Amniotic stem cell (primary cell): ENCODE measurements at regions not wholly inside any gene's neighbourhood (a gene's known extent, or its start where the extent isn't known, plus 50 kb on each side); places are given as distances from the start of the nearest gene placed in this dataset.
"Not testable (repeated sequence)": the region's sequence is repeated elsewhere in the genome, so short reads cannot be mapped to it uniquely, and the experiment has no call there.

ENCODE experiments used
- DNase-seq: peaks from one replicate; lab custom pipeline; 2025; lab: John Stamatoyannopoulos, UW

DNA sequence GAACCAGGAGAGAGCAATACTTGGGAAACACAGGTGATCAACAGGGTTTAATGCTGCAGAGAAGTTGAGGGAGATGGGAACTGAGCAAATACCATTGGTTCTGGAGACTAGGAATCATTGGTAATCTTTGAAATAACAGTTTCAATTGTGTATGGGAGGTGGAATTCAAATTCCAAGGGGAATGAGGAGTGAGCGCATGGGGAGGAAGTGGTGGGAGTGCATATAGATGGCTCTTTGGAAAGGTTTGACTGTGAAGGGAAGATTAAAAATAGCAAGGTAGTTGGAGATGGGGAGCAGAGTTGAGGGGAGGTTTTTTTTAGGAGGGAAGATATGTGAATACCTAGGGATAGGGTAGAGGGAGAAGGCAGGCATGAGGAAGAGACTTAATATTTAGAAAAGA is 51.1 kb upstream of the ROPN1 start:
- no peak for DNase-seq

DNA sequence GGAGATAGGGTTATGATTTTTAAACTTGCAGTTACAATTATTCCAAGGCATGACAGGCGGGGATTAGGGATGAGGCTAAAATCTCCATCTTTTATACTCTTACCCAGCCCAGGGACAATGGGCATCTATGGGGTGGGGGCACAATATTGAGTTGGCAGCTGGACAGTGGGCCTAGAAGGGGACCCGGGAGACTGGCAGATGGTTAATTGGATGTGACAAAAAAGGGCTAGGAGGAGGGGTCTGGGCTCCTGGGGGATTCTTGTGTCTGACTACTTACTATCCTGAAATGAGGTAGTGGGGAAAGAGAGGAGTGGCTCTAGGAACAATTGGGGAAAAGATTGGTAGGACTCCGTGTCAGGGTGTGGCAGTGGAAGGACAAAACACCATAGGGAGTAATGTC is 53.0 kb upstream of the ROPN1 start:
- no peak for DNase-seq

DNA sequence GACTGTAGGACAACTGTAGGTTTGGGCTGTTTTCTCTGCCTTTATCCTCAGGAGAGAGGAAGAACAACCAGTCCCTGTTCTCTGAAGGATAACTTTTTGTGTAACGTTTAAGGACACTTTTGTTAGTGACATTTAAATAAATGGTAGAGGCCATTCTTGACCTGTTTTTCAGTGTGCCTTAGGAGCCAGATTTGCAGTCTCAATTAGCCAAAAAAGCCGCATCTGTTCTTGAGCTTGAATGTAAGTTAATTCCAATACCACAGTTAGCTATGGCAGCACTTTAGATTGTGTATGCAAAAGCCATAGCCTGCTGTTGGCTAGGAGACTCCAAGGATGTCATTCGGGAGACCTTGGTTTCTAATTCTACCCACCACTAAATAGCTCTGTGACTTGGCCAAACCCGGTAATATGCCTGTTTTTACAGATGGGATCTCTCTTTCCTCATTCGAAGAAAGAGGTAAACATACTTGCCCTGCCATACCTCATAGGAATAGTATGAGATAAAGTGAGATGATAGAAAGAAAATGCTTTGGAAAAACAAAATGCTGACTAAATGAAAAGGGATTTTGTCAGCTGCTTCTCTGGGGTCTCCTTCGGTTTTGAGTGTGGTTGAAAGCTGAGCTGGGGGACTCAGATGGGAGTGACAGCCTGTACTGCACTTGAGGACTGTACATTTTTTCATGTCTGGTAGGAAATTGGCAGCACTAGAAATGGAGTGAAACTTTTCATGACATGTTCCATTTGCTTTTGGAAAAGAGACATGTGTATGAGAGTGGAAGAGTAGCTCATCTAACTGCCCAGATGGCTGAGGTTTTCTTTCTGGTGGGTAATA is 57.3 kb upstream of the ROPN1 start:
- no peak for DNase-seq

DNA sequence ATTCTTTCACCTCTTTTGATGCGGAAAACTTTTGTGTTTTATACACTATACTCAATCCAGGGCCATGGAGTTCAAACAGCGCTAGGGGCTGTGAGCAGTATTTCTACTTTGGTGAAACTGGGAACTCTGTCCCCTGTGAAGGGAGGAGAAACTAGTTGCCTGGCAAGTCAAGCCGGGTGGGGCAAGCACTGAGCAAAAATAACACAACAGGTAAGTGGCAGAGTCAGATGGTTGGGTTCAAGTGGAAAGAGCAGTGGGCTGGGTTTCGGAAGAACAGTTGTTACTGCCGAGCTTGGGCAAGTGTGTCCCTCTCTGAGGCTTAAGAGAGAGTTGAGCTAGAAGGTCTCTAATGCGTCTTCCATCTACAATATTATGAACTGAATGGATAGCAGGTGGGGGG is 59.7 kb upstream of the ROPN1 start:
- DNase-seq = no peak

DNA sequence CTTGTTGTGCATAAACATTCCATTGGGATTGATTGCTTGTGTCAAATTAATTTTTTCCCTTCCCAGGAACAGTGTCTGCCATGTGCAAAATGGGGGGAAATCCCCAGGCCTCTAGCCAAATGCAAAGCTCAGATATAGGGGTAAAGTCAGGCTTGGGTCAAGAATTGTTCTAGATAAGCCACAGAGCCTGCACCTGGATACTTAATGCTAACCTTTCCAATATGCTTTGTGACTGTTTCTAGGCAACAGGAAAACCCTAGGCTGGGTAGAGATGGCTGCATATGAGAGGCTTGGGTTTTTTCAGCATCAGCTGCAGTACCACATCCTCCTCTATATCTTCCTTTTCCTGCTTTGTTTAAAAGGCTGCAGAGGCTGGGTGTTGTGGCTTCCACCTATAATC is 61.9 kb upstream of the ROPN1 start:
- DNase-seq = no peak

DNA sequence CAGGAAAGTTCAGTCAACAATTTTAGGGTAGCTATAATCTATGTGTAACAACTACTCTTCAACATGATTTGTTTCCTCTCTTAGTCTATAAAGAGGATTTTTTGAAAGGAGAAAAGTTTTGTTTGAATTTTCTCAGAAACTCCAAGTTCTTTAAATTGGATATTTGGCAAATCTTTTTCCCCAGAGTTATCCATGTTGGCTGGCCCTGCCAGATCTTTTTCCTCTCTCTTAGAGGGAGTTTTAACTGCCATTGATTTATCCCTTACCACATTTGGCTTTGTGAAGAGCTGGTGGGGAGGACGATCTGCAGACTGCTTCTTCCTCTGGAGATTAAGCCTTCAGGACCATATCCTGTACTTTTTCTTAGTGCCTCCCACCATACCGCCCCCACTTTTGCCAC is 64.9 kb upstream of the ROPN1 start:
- DNase-seq = no peak

DNA sequence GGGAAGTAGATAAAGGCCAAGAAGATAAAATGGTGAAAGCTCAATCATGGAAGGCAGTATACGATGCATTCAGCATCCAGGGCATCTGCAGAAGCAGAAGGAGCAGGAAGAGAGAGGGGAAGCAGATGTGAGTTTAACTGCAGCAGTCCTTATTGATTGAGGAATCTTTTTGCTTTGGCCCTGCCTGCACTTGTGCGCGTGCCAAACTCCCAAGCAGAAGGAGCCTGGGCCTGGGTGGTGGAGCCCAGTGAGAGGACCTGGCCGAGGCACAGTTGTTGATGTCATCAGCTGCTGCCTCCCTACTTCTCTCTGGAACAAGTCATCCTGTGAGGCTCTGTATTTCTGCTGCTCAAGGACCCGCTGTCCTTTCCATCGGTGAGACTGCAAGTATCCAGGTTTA is 65.5 kb upstream of the ROPN1 start:
- DNase-seq = no peak

DNA sequence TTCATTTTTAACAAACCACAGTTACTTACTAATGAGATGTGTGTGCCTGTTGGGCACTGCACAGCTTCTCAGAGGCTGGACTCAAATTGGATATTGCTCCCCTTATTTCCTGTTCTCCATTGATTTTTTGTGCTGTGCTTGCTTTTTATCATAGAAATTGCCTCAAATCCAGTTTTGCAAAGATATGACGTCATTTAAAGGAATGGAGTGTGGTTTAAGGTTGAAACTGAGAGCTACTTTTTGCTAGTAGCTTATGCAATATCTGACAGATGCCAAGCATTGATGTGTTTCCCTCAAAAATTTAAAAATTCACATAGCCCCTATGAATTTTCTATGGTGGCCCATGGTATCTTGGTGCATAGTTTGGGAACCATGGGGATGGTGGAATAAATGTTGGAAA is 67.7 kb upstream of the ROPN1 start:
- no peak for DNase-seq

DNA sequence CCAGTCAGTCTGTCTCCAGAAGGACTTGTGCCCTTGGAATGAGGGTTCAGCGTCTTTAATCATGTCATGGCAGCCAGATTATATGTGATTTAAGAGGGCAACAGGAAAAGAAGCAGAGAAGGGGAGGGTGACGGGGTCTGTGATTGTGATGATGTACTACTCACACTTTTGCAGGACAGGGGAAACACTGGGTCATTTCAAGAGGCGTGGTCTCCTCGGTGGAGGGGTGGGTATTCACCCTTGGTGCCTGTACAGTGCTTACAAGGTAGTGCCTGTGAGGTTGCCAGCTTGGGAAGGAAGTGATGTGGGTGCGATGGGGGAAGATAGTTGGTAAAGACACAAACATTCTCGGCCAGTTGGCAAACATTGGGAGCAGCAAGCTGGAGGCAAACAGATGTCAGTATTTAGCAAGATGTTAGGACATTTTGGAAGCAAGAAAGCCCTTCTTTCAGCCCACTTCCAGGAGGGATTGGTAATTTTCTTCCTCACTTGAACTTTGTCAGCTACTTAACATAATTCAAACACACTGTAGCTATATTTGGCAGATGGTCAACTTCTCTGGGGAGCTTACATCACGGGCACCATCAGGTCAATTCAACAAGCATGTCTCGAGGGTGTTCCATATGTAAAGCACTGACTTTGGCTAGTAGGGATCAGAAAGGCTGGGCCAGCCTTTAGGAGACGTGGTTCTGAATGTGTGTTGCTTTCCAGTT is 71.4 kb upstream of the ROPN1 start:
- no peak for DNase-seq

DNA sequence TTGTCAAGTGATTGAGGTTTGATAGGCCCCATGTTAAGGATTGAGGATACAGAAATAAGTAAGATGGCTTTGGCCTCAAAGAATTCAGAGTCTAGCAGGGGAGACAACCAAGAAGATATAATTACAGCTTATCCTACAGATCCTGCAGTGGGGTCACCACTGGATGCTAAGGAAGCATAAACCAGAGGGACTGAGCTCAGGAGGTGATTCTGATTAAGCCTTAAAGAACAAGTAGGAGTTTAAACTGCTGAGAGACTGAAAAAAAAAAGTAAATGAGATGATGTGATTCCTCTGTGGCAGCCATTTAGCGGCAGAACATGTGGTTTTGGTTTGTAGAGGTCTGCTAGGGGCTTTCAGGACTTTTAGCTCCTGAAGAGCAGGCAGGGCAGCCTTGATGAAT is 72.1 kb upstream of the ROPN1 start:
- DNase-seq = no peak

DNA sequence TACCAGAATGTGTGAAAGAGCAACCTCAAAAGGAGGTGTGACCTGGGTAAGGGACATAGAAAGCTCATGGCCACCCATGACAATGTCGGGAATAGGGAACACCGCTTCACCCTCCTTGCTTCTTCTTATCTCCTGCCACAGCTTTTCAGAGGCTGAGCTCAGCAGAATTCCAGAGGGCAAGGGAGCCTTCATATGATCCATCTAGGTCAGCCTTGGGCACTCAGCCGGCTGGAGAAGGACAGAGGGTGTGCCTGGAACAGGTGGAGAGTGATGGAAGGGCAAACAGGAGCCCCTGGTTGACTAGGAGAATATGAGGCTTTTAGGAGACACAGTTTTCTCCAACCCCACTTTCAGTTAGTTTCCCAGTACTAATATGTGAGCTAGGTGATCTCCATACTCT is 74.6 kb upstream of the ROPN1 start:
- not testable (repeated sequence) for DNase-seq

DNA sequence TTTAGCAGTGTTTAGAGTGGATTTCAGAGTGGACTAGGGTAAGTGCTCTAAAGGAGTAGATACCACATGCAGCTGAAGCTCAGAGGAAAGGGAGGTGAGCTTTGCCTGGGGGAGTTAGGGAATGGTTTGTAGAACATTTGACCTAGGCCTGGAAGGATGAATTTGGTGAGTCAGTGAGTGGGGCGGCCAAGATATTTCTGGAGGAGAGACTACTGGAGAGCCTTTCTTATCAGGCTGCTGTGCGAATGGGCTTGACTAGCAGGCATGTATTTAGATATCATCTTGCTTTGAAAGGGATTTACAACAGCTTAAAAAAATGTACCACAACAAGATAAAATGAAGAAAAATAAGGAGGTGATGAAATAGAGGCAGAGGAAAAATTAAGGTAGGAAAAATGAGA is 77.8 kb upstream of the ROPN1 start:
- DNase-seq = not testable (repeated sequence)

DNA sequence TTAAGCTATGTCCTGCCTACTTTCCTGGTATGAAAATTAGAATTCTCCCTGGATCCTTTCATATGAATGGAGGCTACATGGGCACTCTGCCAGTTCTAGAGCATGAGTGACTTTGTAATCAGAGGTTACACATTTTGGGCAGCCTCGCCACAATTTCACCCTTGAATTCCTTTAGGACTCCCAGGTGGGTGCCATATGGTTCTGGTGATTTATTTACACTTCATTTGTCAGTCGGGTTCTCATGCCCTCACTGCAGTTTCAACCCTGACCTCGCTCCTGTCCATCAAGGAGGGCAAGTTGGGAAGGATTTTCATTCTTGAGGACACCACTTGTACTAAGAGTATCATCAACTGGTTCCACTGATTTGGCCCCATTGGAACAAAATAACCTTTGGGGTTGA is 83.2 kb upstream of the ROPN1 start:
- not testable (repeated sequence) for DNase-seq

DNA sequence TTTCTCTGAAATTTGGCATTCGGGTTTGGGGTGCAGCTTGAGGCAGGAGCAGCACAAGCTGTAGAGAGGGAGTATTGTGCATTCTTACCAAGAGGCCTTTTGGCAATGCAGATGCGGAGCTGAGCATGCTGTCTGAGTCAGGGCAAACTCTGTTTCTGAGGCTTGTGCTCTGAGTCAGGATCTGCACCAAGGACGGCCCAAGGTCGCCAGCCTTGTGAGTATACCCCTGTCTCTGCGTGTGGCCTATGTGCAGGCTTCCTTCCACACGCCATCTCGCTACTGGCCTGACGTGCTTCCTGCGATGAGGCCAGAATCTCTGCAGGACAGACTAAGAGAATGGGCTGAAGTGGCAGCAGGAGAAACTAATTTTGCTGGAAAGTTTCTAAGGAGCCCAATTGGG is 83.8 kb upstream of the ROPN1 start:
- DNase-seq = no peak

DNA sequence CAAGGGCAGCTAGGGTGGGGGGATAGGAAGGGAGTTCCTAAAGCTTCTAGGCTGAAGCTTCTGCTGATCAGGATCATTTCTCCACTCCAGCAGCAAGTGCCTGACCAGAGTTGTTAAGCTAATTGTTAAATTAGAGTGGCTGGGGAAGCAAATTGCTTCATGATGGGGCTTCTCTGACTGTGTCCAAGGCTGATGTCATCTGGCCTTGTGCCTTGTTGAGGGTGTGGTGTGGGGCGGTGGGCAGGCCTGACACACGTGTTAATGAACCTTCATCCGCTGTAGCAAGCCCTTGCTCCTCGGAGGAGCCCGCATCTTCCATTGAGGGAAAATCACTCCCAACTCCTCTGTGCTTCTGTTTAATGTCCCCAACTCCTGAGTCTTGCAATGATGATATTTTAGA is 84.3 kb upstream of the ROPN1 start:
- DNase-seq = no peak

DNA sequence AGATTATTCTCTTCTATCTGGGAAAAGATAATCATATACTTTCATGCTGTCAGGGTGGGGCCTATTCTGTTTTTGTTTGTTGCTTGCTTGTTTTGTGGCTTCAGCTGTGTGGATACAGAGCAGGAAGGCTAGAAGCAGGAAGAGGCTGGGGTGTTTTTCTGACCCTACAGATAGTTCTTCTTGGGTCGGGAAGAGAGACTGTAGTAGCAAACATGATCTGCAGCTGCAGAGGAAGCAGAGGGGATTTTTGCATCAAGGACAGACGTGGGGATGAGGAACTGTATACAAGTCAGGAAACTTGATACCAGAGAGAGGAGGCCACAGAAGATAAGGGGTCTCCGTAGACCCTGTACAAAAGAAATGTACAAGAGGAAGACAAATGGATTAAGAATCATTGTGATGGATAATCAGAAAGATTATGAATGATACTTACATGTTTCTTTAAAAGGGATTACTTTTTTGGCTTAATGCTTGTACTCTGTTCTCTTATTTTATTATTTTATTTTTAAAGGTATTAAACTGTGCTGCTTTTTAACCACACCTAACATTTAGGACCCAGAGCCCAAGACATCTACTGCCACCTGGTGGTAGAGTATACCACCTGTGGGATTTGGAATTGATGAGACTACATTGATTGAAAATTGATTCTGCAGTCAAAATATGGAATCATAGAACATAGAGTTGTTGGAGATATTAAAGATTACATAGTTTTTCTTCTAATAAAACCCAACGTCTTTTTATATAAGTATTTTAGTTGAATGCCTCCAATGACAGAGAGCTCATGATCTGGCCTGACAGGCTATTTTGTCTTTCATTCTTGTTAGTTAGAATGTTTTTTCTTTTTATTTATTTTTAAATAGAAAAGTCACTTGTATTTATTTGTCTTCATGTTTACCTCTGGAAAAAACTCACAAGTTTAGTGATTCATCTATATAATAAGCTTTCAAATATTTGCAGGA is 87.3 kb upstream of the ROPN1 start:
- DNase-seq = peak; percentile 29

DNA sequence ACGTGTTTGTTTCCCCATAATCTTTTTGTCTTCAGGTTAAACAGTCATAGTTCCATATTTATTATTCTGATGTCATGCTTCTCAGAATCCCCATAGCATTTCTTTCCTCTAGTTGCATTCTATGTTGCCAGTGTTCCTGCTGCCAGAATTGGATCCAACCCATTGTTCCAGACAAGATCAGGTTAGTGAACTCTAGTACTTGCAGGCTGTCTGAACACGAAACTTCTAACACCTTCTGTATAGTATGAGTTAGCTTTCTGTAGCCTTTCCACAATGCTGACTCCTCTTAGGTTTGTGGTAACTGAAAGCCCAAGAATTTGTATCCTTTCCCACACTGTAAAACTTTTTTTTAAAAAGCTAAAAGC is 88.0 kb upstream of the ROPN1 start:
- no peak for DNase-seq

DNA sequence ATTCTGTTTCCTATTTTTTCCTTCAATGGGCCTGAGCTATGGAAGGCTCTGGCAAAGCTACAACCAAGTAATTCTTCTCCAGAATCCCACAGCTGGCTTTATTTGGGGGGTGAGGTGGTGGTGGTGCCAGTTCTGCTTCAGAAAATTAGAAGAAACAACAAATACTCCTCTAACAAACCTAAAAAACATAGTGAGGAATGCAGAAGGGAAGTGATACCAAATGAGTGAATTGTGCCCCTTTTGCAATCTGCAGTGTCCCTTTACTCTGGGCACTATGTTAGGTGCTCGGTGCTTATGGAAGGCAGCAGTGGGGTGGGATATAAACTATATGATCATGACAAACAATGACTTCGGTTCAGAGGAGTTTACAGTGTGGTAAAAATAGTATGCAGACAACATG is 90.4 kb upstream of the ROPN1 start:
- no peak for DNase-seq

DNA sequence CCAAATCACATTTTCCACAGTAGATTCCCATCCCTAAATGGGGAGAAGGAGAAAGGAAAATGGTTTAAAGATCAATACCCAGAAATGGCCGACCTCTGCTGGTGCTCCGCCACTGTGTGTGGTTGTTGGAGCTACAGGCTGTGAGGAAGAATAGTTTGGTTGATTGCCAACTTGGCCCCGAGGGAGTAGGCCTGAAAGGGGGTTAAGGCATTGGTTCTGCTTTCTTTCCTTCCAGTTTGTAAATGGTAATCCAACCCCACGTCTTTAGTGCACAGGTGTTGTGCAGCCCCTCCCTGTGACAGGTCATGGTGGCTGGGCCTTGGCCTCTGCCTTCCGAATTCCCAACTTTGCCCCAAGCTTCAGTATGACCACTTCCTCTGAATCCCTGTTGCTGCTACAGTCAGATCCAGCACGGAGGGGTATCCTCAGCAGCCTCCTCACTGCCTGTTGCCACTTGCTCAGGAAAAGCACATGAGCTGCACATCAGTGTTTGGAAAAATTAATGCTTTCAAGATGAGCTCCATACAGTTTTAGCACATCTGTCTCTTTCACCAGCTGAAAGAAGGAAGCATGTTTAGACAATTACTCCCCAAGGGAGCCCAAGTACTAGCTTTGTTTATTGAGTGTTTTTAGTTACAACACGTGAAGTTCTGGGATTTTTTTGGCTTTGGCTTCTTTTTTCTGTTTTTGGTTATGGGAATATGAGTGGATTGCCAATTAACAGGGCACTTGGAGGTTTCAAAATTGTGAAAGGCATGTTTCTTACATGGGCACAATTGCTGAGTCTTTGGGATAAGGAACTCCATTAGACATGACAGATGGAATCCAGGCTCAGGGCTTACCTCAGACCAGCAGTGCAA is 92.3 kb upstream of the ROPN1 start:
- no peak for DNase-seq

DNA sequence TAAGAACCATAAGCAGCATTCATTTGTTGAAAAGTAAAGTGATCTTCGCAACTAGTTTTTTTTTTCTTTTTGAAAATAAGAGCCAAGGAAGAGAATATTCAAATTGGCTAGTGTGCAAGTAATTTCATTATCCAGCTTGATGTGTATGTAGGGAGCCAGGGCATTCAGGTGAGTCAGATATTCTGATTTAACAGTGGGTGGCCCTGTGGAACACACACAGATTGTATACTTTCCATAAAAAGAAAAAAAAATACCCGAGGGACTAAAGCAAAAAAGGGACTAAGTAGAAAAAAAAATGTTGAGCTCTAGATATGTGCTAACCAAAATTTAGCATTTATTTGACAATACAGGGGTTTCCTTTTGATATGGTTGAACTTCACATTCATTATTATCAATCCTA is 96.9 kb upstream of the ROPN1 start:
- no peak for DNase-seq

DNA sequence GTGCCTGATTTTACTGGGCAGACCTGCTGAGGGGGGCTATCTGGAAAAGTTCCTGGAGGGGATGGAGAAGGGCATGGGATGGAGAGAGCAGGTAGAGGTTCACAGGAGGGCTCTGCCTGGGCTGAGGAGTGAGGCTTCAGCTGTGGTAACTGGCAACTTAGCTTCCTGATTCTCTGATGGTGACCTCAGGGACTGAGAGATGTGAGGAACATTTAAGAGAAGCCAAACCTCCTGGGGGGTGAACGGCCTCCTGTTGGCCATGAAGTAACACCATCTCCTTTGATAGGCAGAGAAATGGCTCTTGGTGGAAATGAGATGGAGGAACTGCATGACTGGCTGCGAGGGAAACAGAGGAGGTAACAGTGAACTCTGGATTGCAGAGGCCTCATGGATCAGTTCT is 97.3 kb upstream of the ROPN1 start:
- no peak for DNase-seq

DNA sequence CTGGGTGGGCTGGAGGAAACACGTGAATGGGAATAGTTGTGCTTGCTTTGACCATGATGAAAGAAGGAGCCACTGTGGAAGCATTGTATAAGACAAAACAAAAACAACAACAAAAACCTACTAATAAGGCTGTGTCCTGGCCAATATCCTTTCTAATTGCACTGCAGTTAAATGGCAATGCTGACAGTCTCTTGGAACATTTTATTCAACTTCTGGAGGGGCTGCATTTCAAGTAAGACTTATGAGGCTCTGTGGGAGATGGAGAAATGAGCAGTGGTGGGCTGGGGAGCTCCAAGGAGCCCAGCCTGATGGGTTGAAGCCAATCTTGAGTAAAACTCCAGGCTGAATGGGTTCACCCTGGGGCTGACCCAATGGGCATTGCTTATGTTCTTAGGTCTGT is 99.8 kb upstream of the ROPN1 start:
- no peak for DNase-seq
